ENCODE measurements at regions not wholly inside any gene's neighbourhood (a gene's known extent, or its start where the extent isn't known, plus 50 kb on each side); places are given as distances from the start of the nearest gene placed in this dataset.
"Not testable (repeated sequence)": the region's sequence is repeated elsewhere in the genome, so short reads cannot be mapped to it uniquely, and the experiment has no call there.

DNA sequence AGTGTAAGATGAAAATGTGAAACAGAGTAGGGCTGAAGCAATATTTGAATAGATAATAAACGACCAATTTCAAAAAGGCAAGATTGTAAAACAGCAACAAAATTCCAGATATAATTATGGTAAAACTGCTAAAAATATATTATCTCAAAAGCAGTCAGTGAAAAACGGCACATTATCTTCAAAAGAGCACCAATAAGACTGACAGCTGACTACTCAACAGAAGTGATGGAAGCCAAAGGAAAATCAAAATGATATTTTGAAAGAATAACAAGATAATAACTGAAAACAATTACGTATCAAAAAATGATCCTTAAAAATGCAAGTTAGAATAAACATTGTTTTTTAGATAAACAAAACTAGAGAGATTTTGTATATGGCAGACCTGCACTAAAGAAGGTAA lies 920.6 kb upstream of the FAM98A start:
- TF ChIP-seq, protein P1, sequence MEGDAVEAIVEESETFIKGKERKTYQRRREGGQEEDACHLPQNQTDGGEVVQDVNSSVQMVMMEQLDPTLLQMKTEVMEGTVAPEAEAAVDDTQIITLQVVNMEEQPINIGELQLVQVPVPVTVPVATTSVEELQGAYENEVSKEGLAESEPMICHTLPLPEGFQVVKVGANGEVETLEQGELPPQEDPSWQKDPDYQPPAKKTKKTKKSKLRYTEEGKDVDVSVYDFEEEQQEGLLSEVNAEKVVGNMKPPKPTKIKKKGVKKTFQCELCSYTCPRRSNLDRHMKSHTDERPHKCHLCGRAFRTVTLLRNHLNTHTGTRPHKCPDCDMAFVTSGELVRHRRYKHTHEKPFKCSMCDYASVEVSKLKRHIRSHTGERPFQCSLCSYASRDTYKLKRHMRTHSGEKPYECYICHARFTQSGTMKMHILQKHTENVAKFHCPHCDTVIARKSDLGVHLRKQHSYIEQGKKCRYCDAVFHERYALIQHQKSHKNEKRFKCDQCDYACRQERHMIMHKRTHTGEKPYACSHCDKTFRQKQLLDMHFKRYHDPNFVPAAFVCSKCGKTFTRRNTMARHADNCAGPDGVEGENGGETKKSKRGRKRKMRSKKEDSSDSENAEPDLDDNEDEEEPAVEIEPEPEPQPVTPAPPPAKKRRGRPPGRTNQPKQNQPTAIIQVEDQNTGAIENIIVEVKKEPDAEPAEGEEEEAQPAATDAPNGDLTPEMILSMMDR (conservative IDR thresholded peaks at IDR 0.05; ENCODE audit: low read depth, low read length): no peak
- no peak for TF ChIP-seq EZH2 (IDR thresholded peaks at IDR 0.05; ENCODE audit: low read length, unreplicated experiment)
- TF ChIP-seq EZH2phosphoT487 (IDR thresholded peaks at IDR 0.05; ENCODE audit: borderline replicate concordance, low read length): no peak
- H4K20me1 ChIP-seq (ENCODE audit: low read length): no peaks in the 10 kb centered on the region
- no peak overlapping the region for H3K9ac ChIP-seq (ENCODE audit: low read length)
- no peak overlapping the region for H3K4me3 ChIP-seq (ENCODE audit: low read length)
- ATAC-seq: no peak
- H3K27me3 ChIP-seq (ENCODE audit: low read length): no peaks in the 10 kb centered on the region
- no peak overlapping the region for H2AFZ ChIP-seq (ENCODE audit: low read length)
- H3K79me2 ChIP-seq (ENCODE audit: low read length): no peaks in the 10 kb centered on the region
- ChIA-PET CTCF (no interaction called here), POLR2A (ENCODE audit: unreplicated experiment) (no interaction called here)
- H3K27ac ChIP-seq (ENCODE audit: low read length): no peak overlapping the region
- no peaks in the 10 kb centered on the region for H3K4me1 ChIP-seq (ENCODE audit: insufficient read depth, low read length)
- no TSS peak for BruUV-seq (replicated peaks)
- no peaks in the 10 kb centered on the region for H3K9me2 ChIP-seq (replicated peaks; ENCODE audit: low read length)
- H3F3A ChIP-seq (ENCODE audit: low read length, unreplicated experiment): no peaks in the 10 kb centered on the region
- H3K36me3 ChIP-seq (ENCODE audit: low read depth, low read length): no peaks in the 10 kb centered on the region
- 0 out of 2 replicates have a peak, but pooled peaks cover 4% of the 10 kb centered on the region for H3K9me3 ChIP-seq (ENCODE audit: low read length)
- DNase-seq: no peak
- H3K4me2 ChIP-seq (ENCODE audit: low read length): no peak overlapping the region
- intact Hi-C loops (cut with micrococcal nuclease): no loop called here

DNA sequence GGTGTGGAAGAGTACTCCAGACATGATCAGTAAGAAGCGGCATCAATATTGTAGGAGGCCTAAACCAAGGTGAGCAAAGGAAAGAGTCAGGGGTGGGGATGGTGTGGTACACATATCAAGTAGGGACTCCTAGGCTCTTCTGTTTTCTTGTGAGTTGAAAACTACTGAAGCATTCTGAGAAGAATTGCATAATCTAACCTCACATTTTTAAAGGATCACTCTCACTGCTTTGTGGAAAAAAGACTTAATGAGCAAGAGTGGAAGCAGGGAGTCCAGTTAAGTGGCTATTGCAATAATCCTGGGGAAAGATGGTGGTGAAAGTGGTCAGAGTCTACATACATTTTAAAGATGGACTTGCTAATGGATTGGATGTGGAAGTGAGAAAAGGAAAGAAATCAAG lies 899.5 kb upstream of the FAM98A start:
- Histone ChIP-seq H3K4me3 (ENCODE audit: low read length) (no peak overlapping the region), H3K9me2 (replicated peaks; ENCODE audit: low read length) (no peaks in the 10 kb centered on the region), H4K20me1 (ENCODE audit: low read length) (no peaks in the 10 kb centered on the region), H3K79me2 (ENCODE audit: low read length) (no peaks in the 10 kb centered on the region), H2AFZ (ENCODE audit: low read length) (no peak overlapping the region), H3K4me1 (ENCODE audit: insufficient read depth, low read length) (no peaks in the 10 kb centered on the region), H3K4me2 (ENCODE audit: low read length) (no peak overlapping the region), H3K36me3 (ENCODE audit: low read depth, low read length) (no peaks in the 10 kb centered on the region), H3F3A (ENCODE audit: low read length, unreplicated experiment) (no peaks in the 10 kb centered on the region), H3K9me3 (ENCODE audit: low read length) (no peaks in the 10 kb centered on the region), H3K27me3 (ENCODE audit: low read length) (no peaks in the 10 kb centered on the region), H3K27ac (ENCODE audit: low read length) (no peak overlapping the region), H3K9ac (ENCODE audit: low read length) (no peak overlapping the region)
- ATAC-seq: no peak
- TF ChIP-seq EZH2 (IDR thresholded peaks at IDR 0.05; ENCODE audit: low read length, unreplicated experiment) (no peak), EZH2phosphoT487 (IDR thresholded peaks at IDR 0.05; ENCODE audit: borderline replicate concordance, low read length) (no peak)
- TF ChIP-seq, protein P1 (conservative IDR thresholded peaks at IDR 0.05; ENCODE audit: low read depth, low read length): no peak
- BruUV-seq (replicated peaks): no TSS peak
- intact Hi-C loops (cut with micrococcal nuclease): no loop called here
- no peak for DNase-seq
- ChIA-PET POLR2A (ENCODE audit: unreplicated experiment) (no interaction called here), CTCF (no interaction called here)

GRCh38 chr2:34494192-34494591 lies 895.1 kb upstream of the FAM98A start:
- H3K4me1 ChIP-seq (ENCODE audit: insufficient read depth, low read length); H3K9me2 ChIP-seq (replicated peaks; ENCODE audit: low read length); H3F3A ChIP-seq (ENCODE audit: low read length, unreplicated experiment); H3K27ac ChIP-seq (ENCODE audit: low read length); H3K4me2 ChIP-seq (ENCODE audit: low read length); POLR2A ChIA-PET (ENCODE audit: unreplicated experiment); H4K20me1 ChIP-seq (ENCODE audit: low read length); H3K9me3 ChIP-seq (ENCODE audit: low read length); H3K9ac ChIP-seq (ENCODE audit: low read length); H3K79me2 ChIP-seq (ENCODE audit: low read length); CTCF ChIA-PET; H2AFZ ChIP-seq (ENCODE audit: low read length); H3K27me3 ChIP-seq (ENCODE audit: low read length); ATAC-seq; H3K36me3 ChIP-seq (ENCODE audit: low read depth, low read length); intact Hi-C loops (cut with micrococcal nuclease); BruUV-seq (replicated peaks); H3K4me3 ChIP-seq (ENCODE audit: low read length); DNase-seq: not testable (repeated sequence)
